ENCODE measurements at regions not wholly inside any gene's neighbourhood (a gene's known extent, or its start where the extent isn't known, plus 50 kb on each side); places are given as distances from the start of the nearest gene placed in this dataset.

GRCh38 chr11:42112866-42113265 is 653.4 kb upstream of the LRRC4C start:
- H3K27me3 Mint-ChIP-seq (ENCODE audit: unreplicated experiment) = peaks cover 1% of the 10 kb centered on the region
- DNase-seq (ENCODE audit: low spot score) = no peak
- no peak overlapping the region for H3K4me3 Mint-ChIP-seq (ENCODE audit: unreplicated experiment)
- no peaks in the 10 kb centered on the region for H3K36me3 Mint-ChIP-seq (ENCODE audit: low read depth, unreplicated experiment)
- no peaks in the 10 kb centered on the region for H3K4me1 Mint-ChIP-seq (ENCODE audit: unreplicated experiment)
- no peak overlapping the region for H3K27ac Mint-ChIP-seq (ENCODE audit: unreplicated experiment)
- H3K9me3 Mint-ChIP-seq (ENCODE audit: unreplicated experiment) = peaks cover 12% of the 10 kb centered on the region
- no peak for TF ChIP-seq CTCF (IDR thresholded peaks at IDR 0.05; ENCODE audit: unreplicated experiment)

GRCh38 chr11:42114927-42115326 is 655.5 kb upstream of the LRRC4C start:
- TF ChIP-seq CTCF (IDR thresholded peaks at IDR 0.05; ENCODE audit: unreplicated experiment) = no peak
- no peaks in the 10 kb centered on the region for H3K4me1 Mint-ChIP-seq (ENCODE audit: unreplicated experiment)
- no peak overlapping the region for H3K27ac Mint-ChIP-seq (ENCODE audit: unreplicated experiment)
- H3K36me3 Mint-ChIP-seq (ENCODE audit: low read depth, unreplicated experiment) = no peaks in the 10 kb centered on the region
- no peak overlapping the region for H3K4me3 Mint-ChIP-seq (ENCODE audit: unreplicated experiment)
- DNase-seq (ENCODE audit: low spot score) = no peak
- peaks cover 1% of the 10 kb centered on the region for H3K27me3 Mint-ChIP-seq (ENCODE audit: unreplicated experiment)
- peaks cover 12% of the 10 kb centered on the region for H3K9me3 Mint-ChIP-seq (ENCODE audit: unreplicated experiment)

- Mint-ChIP-seq H3K4me1 (ENCODE audit: unreplicated experiment) (no peaks in the 10 kb centered on the region), H3K36me3 (ENCODE audit: low read depth, unreplicated experiment) (peaks cover 4% of the 10 kb centered on the region), H3K27me3 (ENCODE audit: unreplicated experiment) (peaks cover 2% of the 10 kb centered on the region), H3K27ac (ENCODE audit: unreplicated experiment) (no peak overlapping the region), H3K9me3 (ENCODE audit: unreplicated experiment) (peaks cover 8% of the 10 kb centered on the region), H3K4me3 (ENCODE audit: unreplicated experiment) (no peak overlapping the region)
- DNase-seq (ENCODE audit: low spot score) = no peak
- no peak for TF ChIP-seq CTCF (IDR thresholded peaks at IDR 0.05; ENCODE audit: unreplicated experiment)
Measured at GRCh38 chr11:42138454-42138853, 679.0 kb upstream of the LRRC4C start.

GRCh38 chr11:42145311-42145710 is 685.9 kb upstream of the LRRC4C start:
- TF ChIP-seq CTCF (IDR thresholded peaks at IDR 0.05; ENCODE audit: unreplicated experiment) = no peak
- Mint-ChIP-seq H3K27ac (ENCODE audit: unreplicated experiment) (no peak overlapping the region), H3K27me3 (ENCODE audit: unreplicated experiment) (peaks cover 6% of the 10 kb centered on the region), H3K36me3 (ENCODE audit: low read depth, unreplicated experiment) (peaks cover 11% of the 10 kb centered on the region), H3K9me3 (ENCODE audit: unreplicated experiment) (peaks cover 21% of the 10 kb centered on the region), H3K4me3 (ENCODE audit: unreplicated experiment) (no peak overlapping the region), H3K4me1 (ENCODE audit: unreplicated experiment) (no peaks in the 10 kb centered on the region)
- no peak for DNase-seq (ENCODE audit: low spot score)

- DNase-seq (ENCODE audit: low spot score) = no peak
- Mint-ChIP-seq H3K4me3 (ENCODE audit: unreplicated experiment) (no peak overlapping the region), H3K27me3 (ENCODE audit: unreplicated experiment) (no peaks in the 10 kb centered on the region), H3K9me3 (ENCODE audit: unreplicated experiment) (no peaks in the 10 kb centered on the region), H3K27ac (ENCODE audit: unreplicated experiment) (no peak overlapping the region), H3K36me3 (ENCODE audit: low read depth, unreplicated experiment) (no peaks in the 10 kb centered on the region), H3K4me1 (ENCODE audit: unreplicated experiment) (no peaks in the 10 kb centered on the region)
- no peak for TF ChIP-seq CTCF (IDR thresholded peaks at IDR 0.05; ENCODE audit: unreplicated experiment)
Measured at GRCh38 chr11:42161886-42162285, 702.4 kb upstream of the LRRC4C start.
